HepG2 (cell line): ENCODE measurements at regions not wholly inside any gene's neighbourhood (a gene's known extent, or its start where the extent isn't known, plus 50 kb on each side); places are given as distances from the start of the nearest gene placed in this dataset.

Source experiments
- ATAC-seq: fragments of 200-7000 bp; cut with Tn5 transposase; 3 replicates; pipeline ENCODE4 v1.9.1; 2020; ENCODE audit warnings: mild to moderate bottlenecking, moderate library complexity
- BruUV-seq: library from RNA; stranded (reverse); fragments of 400-500 nt; replicated peaks from 2 replicates; lab custom pipeline; 2021; lab: Mats Ljungman, UMichigan
- CTCF ChIA-PET: fragments of 300-600 bp; formaldehyde crosslinking; extraction: SDS; loops from one replicate; lab custom pipeline; 2021; ENCODE audit warnings: low total read pairs, inconsistent platforms, low intra/inter-chr PET ratio; lab: Yijun Ruan, JAX
- POLR2A ChIA-PET: fragments of 350-600 bp; sonication (Branson Sonifier 250); formaldehyde crosslinking; loops from one replicate; lab custom pipeline; 2020; ENCODE audit warnings: antibody characterized with exemption, inconsistent platforms; lab: Yijun Ruan, JAX
- DNase-seq: peaks from one replicate; pipeline ENCODE4 v3.0.0-alpha.2; 2015; ENCODE audit warnings: low spot score
- FAIRE-seq: peaks from 3 replicates; lab custom pipeline; 2011; peaks lifted over from hg19 to GRCh38; lab: Jason Lieb, UNC
- H2AFZ ChIP-seq: one replicate; pipeline ENCODE4 v1.6.1; 2011; ENCODE audit warnings: low read length, inconsistent platforms
- H3K27ac ChIP-seq: fragments of 300-600 bp; 3 replicates; pipeline ENCODE4 v1.8.0; 2011; ENCODE audit warnings: mixed run types, mild to moderate bottlenecking, mixed read lengths, low read length, inconsistent platforms; ENCODE audit not compliant: insufficient read depth; ENCODE audit errors: extremely low read length
- H3K27me3 ChIP-seq, 2 experiments: fragments of 200-600 bp in 1 of 2; 2 replicates in 1 of 2; 3 replicates in 1 of 2; pipeline versions ENCODE4 v1.6.0 to v1.8.0; 2011; ENCODE audit warnings: low read length in 2 of 2, mild to moderate bottlenecking in 2 of 2, moderate library complexity in 2 of 2, inconsistent platforms in 1 of 2; ENCODE audit not compliant: insufficient read depth in 2 of 2, control insufficient read depth in 1 of 2
- H3K36me3 ChIP-seq, 2 experiments: fragments of 200-600 bp in 1 of 2; replicated peaks in 1 of 2; 2 replicates in 1 of 2; 3 replicates in 1 of 2; pipeline versions ENCODE4 v1.5.1 to v1.8.0; 2011; ENCODE audit warnings: low read length in 2 of 2, inconsistent platforms in 1 of 2; ENCODE audit not compliant: insufficient read depth in 2 of 2, control insufficient read depth in 1 of 2
- H3K4me1 ChIP-seq: 2 replicates; pipeline ENCODE4 v1.5.1; 2012; ENCODE audit warnings: low read length, inconsistent platforms; ENCODE audit not compliant: insufficient read depth
- H3K4me2 ChIP-seq: 2 replicates; pipeline ENCODE4 v1.6.0; 2011; ENCODE audit warnings: low read depth, low read length, inconsistent platforms
- H3K4me3 ChIP-seq, 3 experiments: fragments of 200-600 bp in 1 of 3; sonication (generic), shearing (Covaris generic) in 1 of 3; replicated peaks in 1 of 3; 2 replicates each; pipeline ENCODE4 v1.5.1; 2011 to 2016; ENCODE audit warnings: low read length in 3 of 3, inconsistent platforms in 2 of 3, low read depth in 2 of 3, mild to moderate bottlenecking in 2 of 3, control low read depth in 1 of 3, mixed read lengths in 1 of 3; ENCODE audit not compliant: insufficient read depth in 1 of 3
- H3K79me2 ChIP-seq: one replicate; pipeline ENCODE4 v1.6.1; 2011; ENCODE audit warnings: low read length, inconsistent platforms; ENCODE audit not compliant: insufficient read depth
- H3K9ac ChIP-seq: 2 replicates; pipeline ENCODE4 v1.6.0; 2011; ENCODE audit warnings: mild to moderate bottlenecking, low read depth, low read length, inconsistent platforms; ENCODE audit not compliant: insufficient read depth
- H3K9me3 ChIP-seq: 2 replicates; pipeline ENCODE4 v1.5.1; 2012; ENCODE audit warnings: mild to moderate bottlenecking, low read length
- H4K20me1 ChIP-seq: 2 replicates; pipeline ENCODE4 v1.6.0; 2011; ENCODE audit warnings: inconsistent platforms, mild to moderate bottlenecking, low read length, moderate library complexity; ENCODE audit not compliant: insufficient read depth
- CEBPG ChIP-seq: IDR thresholded peaks from 2 replicates; pipeline ENCODE4 v1.6.1; 2016
- FLYWCH1 ChIP-seq: sonication (generic); formaldehyde crosslinking; IDR thresholded peaks from 2 replicates; pipeline ENCODE4 v1.8.1; 2023; ENCODE audit warnings: mild to moderate bottlenecking, missing genetic modification reagents
- HDAC1 ChIP-seq: sonication (generic); formaldehyde crosslinking; IDR thresholded peaks from 2 replicates; pipeline ENCODE4 v1.5.1; 2020; ENCODE audit warnings: mild to moderate bottlenecking, missing genetic modification reagents
- HNRNPUL1 ChIP-seq: fragments of 200-400 bp; formaldehyde crosslinking; IDR thresholded peaks from 2 replicates; pipeline ENCODE4 v1.6.1; 2017; ENCODE audit warnings: low read depth, mild to moderate bottlenecking, low read length, moderate library complexity
- JUN ChIP-seq: sonication (generic); formaldehyde crosslinking; IDR thresholded peaks from 2 replicates; pipeline ENCODE4 v1.4.0; 2020; ENCODE audit warnings: mild to moderate bottlenecking, missing genetic modification reagents
- KLF13 ChIP-seq: sonication (generic); formaldehyde crosslinking; IDR thresholded peaks from 2 replicates; pipeline ENCODE4 v1.4.0; 2020; ENCODE audit warnings: mild to moderate bottlenecking, missing genetic modification reagents
- PHF20 ChIP-seq: sonication (generic); formaldehyde crosslinking; IDR thresholded peaks from 2 replicates; pipeline ENCODE4 v1.5.0; 2020; ENCODE audit warnings: mild to moderate bottlenecking, missing genetic modification reagents
- PHF21A ChIP-seq: sonication (generic); formaldehyde crosslinking; IDR thresholded peaks from 2 replicates; pipeline ENCODE4 v1.5.0; 2020; ENCODE audit warnings: mild to moderate bottlenecking, missing genetic modification reagents
- POLR2AphosphoS2 ChIP-seq: IDR thresholded peaks from 2 replicates; pipeline ENCODE4 v1.6.1; 2011; ENCODE audit warnings: low read depth, low read length, improper control_type of control experiment
- RAD21 ChIP-seq: fragments of 450-650 bp; formaldehyde crosslinking; IDR thresholded peaks from 2 replicates; pipeline ENCODE4 v1.5.0; 2020; ENCODE audit warnings: mild to moderate bottlenecking
- TSC22D2 ChIP-seq: sonication (generic); formaldehyde crosslinking; IDR thresholded peaks from 2 replicates; pipeline ENCODE4 v1.5.1; 2020; ENCODE audit warnings: missing genetic modification reagents, mild to moderate bottlenecking, borderline replicate concordance
- ZNF550 ChIP-seq: sonication (generic); formaldehyde crosslinking; IDR thresholded peaks from 2 replicates; pipeline ENCODE4 v1.4.0; 2020; ENCODE audit warnings: mild to moderate bottlenecking, missing genetic modification reagents, borderline replicate concordance
- ZNF619 ChIP-seq: sonication (generic); formaldehyde crosslinking; IDR thresholded peaks from 2 replicates; pipeline ENCODE4 v1.4.0; 2020; ENCODE audit warnings: mild to moderate bottlenecking, missing genetic modification reagents
- ZNF775 ChIP-seq: sonication (generic); formaldehyde crosslinking; IDR thresholded peaks from 2 replicates; pipeline ENCODE4 v1.4.0; 2020; ENCODE audit warnings: missing genetic modification reagents, mild to moderate bottlenecking, moderate library complexity, borderline replicate concordance
- ZNF788 ChIP-seq: sonication (generic); formaldehyde crosslinking; IDR thresholded peaks from 2 replicates; pipeline ENCODE4 v1.5.0; 2020; ENCODE audit warnings: mild to moderate bottlenecking, missing genetic modification reagents, borderline replicate concordance
- WGBS: methylation state at CpG from one replicate; pipeline ENCODE4 v1.1.6; 2017; ENCODE audit warnings: low lambda C conversion rate; 5-methylcytosine and 5-hydroxymethylcytosine counted together
- in situ Hi-C: cut with HindIII; loops from 2 replicates; pipeline ENCODE4 v1.10.0; 2017; ENCODE audit warnings: low pct_unique_long_range_greater_than_20kb; ENCODE audit not compliant: extremely low pct_ligation_motif_present
- intact Hi-C: fragments of 100-400 bp; cut with micrococcal nuclease; formaldehyde crosslinking; loops from one replicate; pipeline ENCODE4 v1.10.0; 2022; ENCODE audit not compliant: unreplicated experiment
- TF ChIP-seq, protein P1 (sequence below): sonication (generic); formaldehyde crosslinking; IDR thresholded peaks from 2 replicates; pipeline ENCODE4 v1.5.0; 2020; ENCODE audit warnings: mild to moderate bottlenecking, missing genetic modification reagents, moderate library complexity
- TF ChIP-seq, protein P2 (sequence below): sonication (generic); formaldehyde crosslinking; IDR thresholded peaks from 2 replicates; pipeline ENCODE4 v1.9.0; 2021; ENCODE audit warnings: missing genetic modification reagents, mild to moderate bottlenecking, borderline replicate concordance
- TF ChIP-seq, protein P3 (sequence below): sonication (generic); formaldehyde crosslinking; IDR thresholded peaks from 2 replicates; pipeline ENCODE4 v1.4.0; 2020; ENCODE audit warnings: low read depth, mild to moderate bottlenecking, missing genetic modification reagents

DNA sequence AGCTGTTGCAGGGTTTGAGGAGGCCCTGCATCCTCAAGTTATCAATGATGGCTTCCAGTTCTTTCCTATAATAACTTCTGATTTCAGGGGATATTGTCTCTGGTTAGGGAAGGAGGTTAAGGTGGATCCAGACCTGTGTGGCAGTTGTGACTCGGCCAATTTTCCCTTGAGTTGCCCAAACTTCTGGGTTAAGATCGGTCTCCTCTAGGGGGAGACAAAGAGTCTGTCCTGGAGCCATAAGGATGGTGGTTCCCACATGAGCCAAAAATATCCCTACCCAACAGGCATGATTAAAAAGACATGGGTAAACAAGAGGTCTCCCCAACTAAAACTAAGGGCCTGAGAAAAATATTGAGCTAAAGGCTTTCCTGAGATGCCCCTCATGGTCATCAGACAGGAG, 227.5 kb upstream of the MDFIC2 start:
- Histone ChIP-seq H2AFZ (no peak overlapping the region), H3K9ac (no peak overlapping the region), H3K27me3 (no peaks in the 10 kb centered on the region), H3K4me2 (no peak overlapping the region), H3K27ac (no peak overlapping the region), H3K79me2 (no peaks in the 10 kb centered on the region), H3K36me3 (no peaks in the 10 kb centered on the region), H3K9me3 (no peaks in the 10 kb centered on the region)
- peak; percentile 5 for DNase-seq
- BruUV-seq, result no TSS peak
- 0% methylated on average over 2 of the region's 2 CpGs for WGBS
- FAIRE-seq, result no peak
- POLR2A ChIA-PET, result no interaction called here
- TF ChIP-seq PHF20 (no peak), PHF21A (CRISPR knock-in tag) (no peak)
- TF ChIP-seq, protein P1, sequence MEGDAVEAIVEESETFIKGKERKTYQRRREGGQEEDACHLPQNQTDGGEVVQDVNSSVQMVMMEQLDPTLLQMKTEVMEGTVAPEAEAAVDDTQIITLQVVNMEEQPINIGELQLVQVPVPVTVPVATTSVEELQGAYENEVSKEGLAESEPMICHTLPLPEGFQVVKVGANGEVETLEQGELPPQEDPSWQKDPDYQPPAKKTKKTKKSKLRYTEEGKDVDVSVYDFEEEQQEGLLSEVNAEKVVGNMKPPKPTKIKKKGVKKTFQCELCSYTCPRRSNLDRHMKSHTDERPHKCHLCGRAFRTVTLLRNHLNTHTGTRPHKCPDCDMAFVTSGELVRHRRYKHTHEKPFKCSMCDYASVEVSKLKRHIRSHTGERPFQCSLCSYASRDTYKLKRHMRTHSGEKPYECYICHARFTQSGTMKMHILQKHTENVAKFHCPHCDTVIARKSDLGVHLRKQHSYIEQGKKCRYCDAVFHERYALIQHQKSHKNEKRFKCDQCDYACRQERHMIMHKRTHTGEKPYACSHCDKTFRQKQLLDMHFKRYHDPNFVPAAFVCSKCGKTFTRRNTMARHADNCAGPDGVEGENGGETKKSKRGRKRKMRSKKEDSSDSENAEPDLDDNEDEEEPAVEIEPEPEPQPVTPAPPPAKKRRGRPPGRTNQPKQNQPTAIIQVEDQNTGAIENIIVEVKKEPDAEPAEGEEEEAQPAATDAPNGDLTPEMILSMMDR, result 0 out of 2 replicates have a peak, but pooled peaks have one; percentile 15
- TF ChIP-seq, all 625 proteins: peak for 1
- Histone ChIP-seq H4K20me1 (no peaks in the 10 kb centered on the region), H3K4me3 (no peak overlapping the region), H3K4me1 (no peaks in the 10 kb centered on the region)
- intact Hi-C loops, result no loop called here
- in situ Hi-C loops, result no loop called here
- CTCF ChIA-PET, result no interaction called here
- no peak for ATAC-seq

DNA sequence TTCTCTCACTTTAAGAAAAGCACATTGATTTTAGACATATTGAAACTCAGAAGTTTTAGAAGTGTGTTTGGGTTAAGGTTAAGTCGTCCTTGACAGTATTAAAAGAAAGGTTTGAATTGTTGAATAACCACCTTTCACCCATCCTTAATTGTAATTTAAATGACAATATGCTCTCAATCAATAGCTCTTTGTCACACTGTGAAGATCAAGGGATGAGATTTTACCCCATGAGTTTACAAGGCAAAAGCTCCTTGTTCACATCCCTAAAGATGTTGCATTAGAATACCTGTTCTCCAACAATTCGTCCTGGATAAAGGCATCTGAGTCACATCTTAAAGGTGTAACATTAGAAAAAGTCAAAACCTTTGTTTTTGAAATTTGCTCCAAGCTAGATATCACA, 220.4 kb upstream of the MDFIC2 start:
- Histone ChIP-seq H3K27me3 (peaks cover 0 to 1% of the 10 kb centered on the region in 2 experiments; a peak in 1 of 5 replicates), H3K9ac (no peak overlapping the region), H3K9me3 (no peaks in the 10 kb centered on the region), H4K20me1 (no peaks in the 10 kb centered on the region), H3K79me2 (no peaks in the 10 kb centered on the region), H3K36me3 (no peaks in the 10 kb centered on the region), H2AFZ (no peak overlapping the region), H3K4me2 (no peak overlapping the region), H3K4me1 (no peaks in the 10 kb centered on the region), H3K27ac (no peak overlapping the region), H3K4me3 (no peak overlapping the region)
- intact Hi-C loops, result no loop called here
- WGBS, result 3% methylated on average over 2 of the region's 2 CpGs
- in situ Hi-C loops, result no loop called here
- ChIA-PET POLR2A (no interaction called here), CTCF (no interaction called here)
- FAIRE-seq, result no peak
- DNase-seq, result no peak
- no TSS peak for BruUV-seq
- ATAC-seq, result no peak
- TF ChIP-seq, protein P2, sequence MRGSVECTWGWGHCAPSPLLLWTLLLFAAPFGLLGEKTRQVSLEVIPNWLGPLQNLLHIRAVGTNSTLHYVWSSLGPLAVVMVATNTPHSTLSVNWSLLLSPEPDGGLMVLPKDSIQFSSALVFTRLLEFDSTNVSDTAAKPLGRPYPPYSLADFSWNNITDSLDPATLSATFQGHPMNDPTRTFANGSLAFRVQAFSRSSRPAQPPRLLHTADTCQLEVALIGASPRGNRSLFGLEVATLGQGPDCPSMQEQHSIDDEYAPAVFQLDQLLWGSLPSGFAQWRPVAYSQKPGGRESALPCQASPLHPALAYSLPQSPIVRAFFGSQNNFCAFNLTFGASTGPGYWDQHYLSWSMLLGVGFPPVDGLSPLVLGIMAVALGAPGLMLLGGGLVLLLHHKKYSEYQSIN (CRISPR knock-in tag), result no peak
- TF ChIP-seq RAD21 (no peak), HDAC1 (CRISPR knock-in tag) (no peak), CEBPG (CRISPR knock-in tag) (no peak), KLF13 (no peak), FLYWCH1 (CRISPR knock-in tag) (no peak), HNRNPUL1 (no peak), ZNF788 (CRISPR knock-in tag) (no peak), POLR2AphosphoS2 (no peak), ZNF619 (CRISPR knock-in tag) (no peak), TSC22D2 (CRISPR knock-in tag) (no peak), ZNF775 (CRISPR knock-in tag) (no peak), JUN (no peak), ZNF550 (no peak)
- TF ChIP-seq, protein P3, sequence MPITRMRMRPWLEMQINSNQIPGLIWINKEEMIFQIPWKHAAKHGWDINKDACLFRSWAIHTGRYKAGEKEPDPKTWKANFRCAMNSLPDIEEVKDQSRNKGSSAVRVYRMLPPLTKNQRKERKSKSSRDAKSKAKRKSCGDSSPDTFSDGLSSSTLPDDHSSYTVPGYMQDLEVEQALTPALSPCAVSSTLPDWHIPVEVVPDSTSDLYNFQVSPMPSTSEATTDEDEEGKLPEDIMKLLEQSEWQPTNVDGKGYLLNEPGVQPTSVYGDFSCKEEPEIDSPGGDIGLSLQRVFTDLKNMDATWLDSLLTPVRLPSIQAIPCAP (CRISPR knock-in tag), result no peak
